Right lung (tissue), 2 donors: ENCODE measurements at regions not wholly inside any gene's neighbourhood (a gene's known extent, or its start where the extent isn't known, plus 50 kb on each side); places are given as distances from the start of the nearest gene placed in this dataset.

Experiments
- DNase-seq, 2 donors: peaks; one replicate each; pipeline ENCODE4 v3.0.0-alpha.2; 2013

DNA sequence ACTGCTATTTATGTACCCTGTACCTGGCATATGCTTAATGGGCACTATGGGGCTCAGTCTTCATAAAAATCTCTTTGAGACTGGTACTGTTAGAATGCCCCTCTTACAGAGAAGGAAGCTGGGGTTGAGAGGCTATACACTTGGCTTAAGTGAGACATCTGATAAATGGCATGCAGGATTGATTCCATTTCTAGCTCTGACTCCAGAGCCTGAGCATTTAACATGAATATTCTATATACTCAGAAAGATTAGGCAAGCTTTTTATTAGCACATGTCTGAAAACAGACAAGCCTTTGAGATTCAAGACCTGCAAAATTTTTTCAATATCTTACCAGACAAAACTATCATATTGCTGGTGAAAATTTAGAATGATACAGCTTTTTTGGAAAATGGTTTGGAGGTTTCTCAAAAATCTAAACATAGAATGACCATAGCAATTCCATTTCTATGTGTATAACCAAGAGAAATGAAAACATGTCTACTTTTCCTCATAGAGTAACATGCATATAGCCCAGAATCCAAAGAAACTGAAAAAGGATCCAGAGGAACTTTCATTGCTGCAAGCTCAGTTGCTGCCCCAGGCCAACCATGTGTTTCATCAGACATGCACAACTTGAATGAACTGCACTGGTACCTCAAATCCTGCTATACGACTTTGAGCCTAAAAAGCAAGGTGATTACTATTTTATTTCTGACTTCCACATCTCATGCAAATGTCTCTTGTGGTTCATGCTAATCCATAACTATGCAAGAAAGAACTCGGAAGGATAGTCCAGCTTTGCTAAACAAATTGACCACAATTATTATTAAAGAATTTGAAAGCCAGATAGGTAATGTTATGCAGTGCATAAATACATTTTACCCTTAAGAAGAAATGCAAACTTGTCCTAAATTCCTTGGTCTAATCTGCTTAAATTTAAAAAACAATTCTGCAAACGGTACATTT is 389.0 kb upstream of the GRIA1 start:
- DNase-seq, result no peak

DNA sequence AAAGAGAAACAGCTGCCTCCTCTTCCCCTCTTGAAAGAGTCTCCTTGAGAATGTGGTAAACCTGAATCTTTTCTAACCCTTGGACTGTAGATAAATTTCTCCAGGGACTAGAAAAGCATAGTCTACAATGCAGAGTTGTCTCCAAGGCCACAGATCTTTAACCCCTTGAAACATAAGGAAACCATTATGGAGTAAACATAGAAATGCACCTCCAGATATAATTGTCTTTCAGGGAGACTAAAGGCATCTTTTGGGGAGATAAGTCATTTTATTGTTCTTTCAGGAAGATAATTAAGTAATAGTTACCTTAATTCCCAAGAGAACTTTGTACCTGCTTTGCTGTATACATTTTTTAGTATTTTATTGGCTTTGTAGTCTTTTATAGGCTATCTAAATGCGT is 373.6 kb upstream of the GRIA1 start:
- DNase-seq, result no peak

DNA sequence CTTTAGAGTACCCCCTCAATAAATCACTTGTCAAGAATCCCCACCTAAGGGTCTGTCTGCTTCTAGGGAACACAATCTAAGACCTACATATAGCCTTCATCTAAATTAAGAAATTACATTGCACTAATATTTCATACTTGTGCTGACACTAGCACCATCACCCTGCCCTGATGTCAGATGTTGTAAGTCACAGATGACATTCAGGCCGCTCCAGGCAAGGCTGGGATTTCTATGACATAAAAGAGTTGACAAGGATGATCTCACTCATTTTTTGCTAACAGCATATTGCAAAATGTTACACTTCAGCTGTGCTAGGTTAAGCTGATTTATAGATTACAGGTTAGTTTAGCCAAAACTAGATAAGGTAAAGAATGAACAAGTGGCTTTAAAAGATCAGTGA is 372.5 kb upstream of the GRIA1 start:
- no peak for DNase-seq

DNA sequence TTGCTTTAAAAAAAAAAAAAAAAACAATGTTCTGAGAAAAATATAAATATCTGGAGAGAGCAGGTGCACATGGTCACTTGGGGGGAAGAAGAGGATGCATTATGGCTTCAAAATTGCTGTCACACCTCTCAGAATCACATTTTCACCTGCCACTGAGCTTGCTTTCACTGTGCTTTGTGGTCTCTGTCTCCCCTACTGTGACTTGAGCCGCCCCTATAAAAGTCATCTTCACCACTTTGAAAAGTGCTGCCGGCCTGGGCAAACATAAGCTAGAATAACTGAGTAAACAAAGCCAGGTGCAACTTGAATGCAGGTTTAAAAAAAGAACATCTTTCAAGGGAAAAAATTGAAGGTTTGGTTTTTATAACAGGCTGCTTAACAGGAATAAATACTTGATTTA is 368.1 kb upstream of the GRIA1 start:
- DNase-seq, result no peak

DNA sequence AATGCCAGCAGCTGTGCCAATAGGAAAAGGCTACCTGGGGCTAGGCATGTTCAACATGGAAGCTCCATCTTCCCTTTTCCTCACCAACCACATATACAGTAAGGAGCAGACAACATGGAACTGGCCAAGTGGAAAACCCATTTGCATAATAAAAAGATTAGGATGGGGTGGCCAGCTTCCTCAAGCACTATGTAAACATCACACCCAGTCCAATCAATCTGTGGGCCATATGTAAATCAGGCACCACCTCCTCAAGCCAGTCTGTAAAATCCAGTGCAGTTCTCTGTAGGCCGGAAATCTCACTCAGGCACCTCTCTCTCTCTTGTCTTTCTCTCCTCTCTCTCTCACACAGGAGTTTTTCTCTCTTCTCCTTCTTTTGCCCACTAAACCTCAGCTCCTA is 360.2 kb upstream of the GRIA1 start:
- no peak for DNase-seq

DNA sequence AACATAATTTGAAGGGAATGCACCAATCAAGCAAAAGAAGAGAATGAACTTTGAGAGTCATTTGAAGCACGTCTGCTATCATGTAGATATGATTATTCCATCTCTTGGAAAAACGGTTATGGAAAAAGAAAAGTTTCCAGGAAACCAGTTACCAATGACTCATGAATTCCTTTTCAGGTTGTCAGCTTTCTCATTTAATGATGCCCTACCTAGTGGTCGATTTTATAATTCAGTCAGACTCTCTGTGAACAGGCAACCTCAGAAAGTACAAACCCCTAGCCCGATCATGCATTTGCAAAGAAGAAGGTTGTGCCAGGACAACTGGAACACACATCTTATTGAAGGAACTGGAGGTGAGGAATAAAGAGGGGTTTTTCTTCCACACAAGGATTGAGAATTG is 355.1 kb upstream of the GRIA1 start:
- DNase-seq, result no peak

DNA sequence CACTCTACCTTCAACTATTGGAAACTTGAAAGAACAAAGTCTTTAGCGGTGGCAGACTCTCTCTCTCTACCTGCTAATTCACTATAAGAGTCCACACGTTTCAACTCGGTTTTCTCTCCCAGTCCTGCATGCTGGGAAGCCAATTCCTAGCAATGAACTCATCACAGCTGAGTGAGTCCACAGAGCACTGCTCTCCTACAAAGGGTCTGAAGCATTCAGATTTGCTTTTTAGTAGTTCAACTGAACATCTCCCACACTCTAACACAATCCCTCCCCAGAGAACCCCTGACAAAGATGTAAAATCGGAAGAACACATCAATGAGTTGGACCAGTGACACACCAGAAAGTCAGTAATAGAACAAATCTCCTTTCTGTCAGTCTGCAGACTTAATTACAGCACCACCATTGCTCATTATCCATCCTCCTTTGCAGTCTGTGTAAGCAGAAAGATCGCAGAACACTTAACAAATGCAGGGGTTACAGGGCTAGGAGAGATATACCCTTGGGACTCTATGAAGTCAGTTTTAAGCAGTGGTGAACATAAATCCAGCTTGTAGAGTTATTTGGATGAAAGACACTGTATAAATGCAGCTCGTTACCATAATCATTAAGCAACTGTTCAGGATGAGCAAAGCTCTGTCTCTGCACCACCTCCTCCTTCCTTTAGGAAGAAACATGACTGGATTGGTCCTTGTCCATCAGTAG is 353.4 kb upstream of the GRIA1 start:
- no peak for DNase-seq

DNA sequence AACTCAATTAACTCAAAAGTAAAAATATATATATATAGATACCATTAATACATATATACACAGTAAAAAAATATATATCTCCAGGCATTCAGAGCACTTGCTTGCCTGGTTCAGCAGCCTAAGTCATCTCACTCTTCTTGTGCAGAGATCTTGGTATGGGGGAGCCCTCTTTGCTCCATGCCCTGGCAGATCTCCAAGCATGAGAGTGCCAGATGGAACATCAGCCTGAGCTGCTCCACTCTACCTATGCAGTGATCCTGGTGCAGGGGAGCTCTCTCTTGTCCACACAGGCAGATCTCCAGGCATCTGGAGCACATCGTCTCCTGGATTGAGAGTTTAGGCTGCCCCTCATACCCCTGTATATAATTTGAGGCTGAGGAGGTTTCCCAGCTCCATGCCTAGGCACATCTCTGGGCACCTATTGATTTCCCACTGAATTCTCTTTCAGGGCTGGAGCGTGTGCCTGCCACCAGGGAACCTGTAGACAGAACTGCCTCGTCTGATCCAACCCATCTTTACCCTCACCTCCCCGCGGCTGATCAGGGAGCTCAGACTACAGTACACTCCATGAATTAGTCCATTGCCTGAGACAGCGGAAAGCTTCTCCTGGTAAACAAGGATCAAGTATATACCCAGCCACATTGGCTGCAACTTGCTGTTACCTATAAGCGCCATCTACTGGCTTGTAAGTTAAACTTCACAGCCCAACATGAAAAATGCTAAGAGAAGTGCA is 342.4 kb upstream of the GRIA1 start:
- peak; percentile 5 to 6 for DNase-seq

DNA sequence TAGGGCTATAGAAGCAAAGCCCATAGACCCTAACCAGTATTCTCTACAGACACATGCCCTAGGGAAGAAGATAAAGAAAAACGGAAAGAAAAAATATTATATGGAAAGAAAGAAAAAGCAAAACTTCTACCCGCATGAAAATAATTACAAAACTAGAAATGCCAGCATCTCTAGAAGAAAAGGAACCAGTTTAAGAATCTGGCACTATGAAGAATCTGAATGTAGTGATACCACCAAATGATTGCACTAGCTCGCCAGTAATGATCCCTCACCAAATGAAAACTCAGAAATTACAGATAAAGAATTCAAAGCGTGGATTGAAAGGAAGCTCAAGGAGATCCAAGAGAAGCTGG is 341.9 kb upstream of the GRIA1 start:
- no peak for DNase-seq

DNA sequence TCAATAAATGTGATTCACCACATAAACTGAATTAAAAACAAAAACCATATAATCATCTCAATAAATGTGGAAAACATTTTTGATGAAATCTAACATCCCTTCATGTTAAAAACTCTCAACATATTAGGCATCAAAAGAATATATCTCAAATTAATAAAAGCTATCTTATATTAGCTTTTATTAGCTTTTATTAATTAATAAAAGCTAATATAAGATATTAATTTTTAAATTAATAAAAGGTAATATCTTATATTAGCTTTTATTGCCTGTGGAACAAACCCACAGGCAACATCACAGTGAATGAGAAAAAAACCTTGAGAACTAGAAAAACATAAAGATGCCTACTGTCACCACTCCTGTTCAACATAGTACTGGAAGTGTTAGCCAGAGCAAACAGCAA is 338.9 kb upstream of the GRIA1 start:
- DNase-seq, result no peak

DNA sequence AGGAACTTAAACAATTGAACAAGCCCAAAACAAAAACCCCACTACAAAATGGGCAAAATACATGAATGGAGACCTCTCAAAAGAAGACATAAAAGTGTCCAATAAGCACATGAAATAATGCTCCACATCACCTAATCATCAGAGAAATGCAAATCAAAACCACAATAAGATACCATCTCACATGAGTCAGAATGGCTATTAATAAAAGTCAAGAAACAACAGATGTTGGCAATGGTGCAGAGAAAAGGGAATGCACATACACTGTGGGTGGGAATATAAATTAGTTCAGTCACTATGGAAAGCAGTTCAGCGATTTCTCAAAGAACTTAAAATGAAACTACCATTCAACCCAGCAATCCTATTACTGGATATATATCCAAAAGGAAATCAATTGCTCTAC is 337.4 kb upstream of the GRIA1 start:
- DNase-seq, result no peak

DNA sequence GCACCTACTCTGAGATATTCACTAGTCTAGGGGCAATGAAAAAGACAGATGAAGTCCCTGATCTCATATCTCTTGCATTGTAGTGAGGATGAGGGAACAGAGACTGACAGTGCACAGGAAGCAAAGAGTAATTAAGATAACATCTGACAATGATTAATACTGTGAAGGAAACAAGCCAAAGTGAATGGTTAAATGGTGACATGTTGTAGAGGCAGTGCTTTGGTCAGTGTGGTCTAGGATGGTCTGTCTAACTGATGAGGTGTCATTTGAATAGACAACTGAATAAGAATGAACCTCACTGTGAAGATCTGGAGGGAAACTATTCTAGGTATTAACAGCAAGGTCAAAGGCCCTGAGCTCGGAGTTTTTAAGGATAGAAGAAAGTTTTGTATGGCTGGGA is 333.3 kb upstream of the GRIA1 start:
- no peak for DNase-seq

DNA sequence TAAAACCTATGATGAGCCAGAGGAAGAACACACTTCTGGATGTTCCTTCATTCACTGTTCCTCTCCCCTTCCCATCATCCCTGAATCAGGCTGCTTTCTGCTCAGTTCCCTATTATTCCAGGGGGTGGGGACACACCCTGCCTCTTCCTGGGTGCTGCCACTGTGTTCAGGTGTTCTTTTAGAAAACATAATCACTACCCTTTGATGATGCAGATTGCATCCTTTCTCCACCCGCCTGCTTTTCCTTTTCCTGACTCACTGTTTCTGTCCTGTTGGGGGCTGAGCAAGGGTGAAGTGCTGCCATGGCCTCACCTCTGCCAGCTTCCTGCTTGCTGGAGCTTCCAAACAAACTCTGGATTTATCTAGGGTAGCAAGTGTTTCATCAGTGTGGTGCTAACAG is 331.9 kb upstream of the GRIA1 start:
- no peak for DNase-seq

DNA sequence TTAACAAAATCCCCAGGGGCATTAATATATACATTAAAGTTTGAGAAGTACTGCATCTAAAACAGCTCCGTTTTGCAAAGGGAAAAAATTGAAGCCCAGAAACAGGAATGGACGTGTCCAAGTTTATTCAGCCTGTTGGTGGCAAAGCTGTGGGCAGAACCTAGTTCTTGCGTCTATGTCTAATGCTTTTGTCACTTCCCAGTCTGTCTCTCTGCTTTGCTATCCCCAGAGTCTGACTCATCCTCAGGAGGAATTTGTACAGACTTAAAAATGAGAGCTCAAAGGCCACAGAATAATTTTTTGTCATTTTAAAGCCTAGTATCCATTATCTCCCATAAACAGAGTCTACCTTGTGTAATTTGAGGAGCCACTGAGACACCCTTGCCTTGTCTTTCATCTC is 330.9 kb upstream of the GRIA1 start:
- no peak for DNase-seq

DNA sequence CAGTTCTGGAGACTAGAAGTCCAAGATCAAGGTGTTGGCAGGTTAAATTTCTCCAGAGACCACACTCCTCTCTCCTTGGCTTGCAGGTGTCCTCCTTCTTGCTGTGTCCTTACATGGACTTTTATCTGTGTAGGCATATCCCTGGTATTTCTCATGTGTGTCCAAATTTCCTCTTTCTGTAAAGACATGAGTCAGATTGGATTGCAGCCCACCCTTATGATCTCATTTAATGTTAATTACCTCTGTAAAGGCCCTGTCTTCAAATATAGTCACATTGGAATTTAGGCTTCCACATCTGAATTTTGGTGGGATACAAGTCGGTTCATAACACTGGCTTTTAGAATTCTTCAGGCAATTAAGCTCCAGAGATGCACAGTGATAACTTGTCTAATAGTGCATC is 322.2 kb upstream of the GRIA1 start:
- DNase-seq, result no peak

DNA sequence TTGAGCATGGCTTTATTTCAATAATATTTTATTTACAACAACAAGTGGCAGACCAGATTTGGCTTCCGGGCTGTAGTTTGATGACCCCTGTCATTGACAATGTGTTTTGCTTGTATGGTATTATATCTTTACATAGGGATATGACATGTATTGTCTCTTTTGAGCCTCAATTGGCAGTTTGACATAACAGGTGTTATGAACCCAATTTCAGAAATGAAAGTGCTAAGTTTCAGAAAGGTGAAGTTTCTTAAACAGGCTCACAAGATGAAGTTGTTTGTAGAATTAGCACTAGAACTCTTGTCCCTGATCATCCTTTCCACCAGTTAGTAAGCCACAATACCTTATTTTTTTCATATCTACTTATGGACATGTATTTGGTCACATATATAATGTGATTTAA is 303.0 kb upstream of the GRIA1 start:
- DNase-seq, result no peak

DNA sequence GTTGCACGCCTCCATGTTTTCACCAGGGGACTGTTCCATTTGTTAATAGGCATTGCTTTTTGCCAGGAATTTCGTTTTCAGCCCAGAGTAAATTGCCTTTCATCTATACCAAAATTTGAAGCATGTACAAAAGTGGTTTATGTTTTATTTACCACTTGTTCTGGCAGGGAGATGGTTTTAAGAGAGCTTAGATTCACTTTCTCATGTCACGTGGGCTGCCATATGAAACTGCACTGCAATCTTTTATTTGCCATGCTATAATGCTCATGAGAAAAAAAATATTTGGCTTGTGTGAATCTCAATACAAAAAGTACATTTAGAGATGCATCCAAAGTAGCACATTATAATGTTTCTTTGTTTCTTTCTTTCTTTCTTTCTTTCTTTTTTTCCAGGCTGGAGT is 284.1 kb upstream of the GRIA1 start:
- no peak for DNase-seq

DNA sequence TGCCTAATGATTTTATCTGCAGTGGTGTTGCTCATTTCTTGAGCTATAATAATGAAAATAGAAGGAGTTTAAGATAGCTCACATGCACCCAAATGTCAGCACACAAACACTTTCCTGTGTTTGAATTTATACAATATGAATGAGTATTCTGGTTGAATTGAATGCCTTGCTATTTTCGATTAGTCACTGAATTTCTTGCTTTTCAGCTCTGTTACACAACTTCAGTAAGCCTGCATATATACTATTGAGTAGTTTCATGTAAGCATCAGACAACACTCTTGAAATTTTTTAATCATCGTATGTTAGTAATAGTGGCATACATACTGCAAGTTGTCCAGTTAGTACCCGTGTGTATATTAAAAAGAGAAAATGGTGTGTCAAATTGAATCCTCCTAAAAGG is 281.5 kb upstream of the GRIA1 start:
- DNase-seq, result no peak

DNA sequence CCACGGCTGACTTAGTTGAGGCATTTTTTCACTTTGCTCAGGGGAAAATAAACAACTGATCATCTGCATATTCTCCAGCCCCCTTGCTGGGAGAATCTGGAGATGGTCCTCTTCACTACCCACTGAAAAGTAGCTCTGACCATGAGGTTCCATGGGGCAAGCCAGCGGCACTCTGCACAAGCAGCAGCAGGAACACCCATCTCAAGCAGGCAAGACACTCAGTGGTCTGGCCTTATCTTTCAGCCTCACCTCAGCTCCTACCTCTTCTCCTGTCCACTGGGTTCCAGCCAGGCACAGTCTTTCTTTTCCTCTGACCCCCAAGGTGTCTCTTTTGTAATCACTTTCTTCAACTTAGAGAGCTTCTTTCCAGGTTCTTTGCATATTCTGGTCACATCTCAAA is 280.8 kb upstream of the GRIA1 start:
- DNase-seq, result no peak

DNA sequence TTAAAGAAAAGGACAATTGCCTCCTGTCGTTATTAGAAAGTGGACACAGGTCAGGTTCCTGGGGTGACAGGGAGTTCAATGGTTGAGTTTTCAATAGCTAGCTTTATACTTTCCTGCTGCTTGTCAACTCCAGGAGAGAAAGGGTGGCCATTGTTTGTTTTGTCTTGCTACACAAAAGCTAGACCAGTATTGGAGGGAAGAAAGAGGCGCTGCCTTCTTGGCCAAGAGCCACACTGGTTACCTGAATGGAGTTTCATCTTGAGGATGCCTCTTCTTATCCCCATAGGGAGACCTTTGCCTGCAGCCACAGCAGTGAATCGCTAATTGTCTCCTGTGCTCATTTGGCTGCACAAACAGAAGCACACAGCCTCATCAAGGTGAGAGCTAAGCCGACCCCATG is 279.4 kb upstream of the GRIA1 start:
- DNase-seq, result no peak

DNA sequence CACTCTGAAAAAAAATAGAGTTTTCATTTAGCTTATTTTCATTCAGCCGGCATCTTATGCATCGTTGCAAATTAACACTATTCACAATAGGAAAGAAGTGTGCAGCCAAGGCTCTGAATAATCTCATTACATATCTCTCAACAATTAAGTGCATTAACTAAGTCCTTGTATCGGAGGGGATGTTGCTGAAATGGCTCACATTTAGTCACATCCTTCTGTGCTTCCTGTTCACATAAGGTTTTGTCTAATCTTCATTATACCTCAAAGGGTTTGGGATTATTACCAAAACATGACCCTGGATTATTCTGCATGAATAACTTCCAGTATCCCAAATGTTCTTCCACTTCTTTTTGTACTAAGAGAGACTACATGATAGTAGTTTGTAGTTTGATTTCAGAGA is 278.0 kb upstream of the GRIA1 start:
- DNase-seq, result no peak

DNA sequence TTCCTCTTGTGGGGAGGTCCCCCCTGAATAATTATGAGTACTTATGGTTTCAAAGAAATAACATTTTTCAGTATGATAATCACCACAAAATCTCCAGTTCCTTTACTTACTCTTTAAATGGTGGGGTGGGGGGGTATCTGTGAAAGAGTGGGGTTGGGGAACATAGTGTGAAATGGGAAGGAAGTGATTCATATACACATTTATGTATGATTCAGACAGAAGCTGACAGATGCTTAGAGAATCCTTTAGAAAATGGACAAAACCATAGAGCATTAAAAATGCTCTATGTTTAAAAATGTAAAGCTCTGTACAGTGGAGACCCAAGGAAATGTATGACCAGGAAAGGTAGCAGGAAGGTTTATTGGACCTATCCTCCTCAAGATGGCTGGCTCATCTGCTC is 267.5 kb upstream of the GRIA1 start:
- no peak for DNase-seq

DNA sequence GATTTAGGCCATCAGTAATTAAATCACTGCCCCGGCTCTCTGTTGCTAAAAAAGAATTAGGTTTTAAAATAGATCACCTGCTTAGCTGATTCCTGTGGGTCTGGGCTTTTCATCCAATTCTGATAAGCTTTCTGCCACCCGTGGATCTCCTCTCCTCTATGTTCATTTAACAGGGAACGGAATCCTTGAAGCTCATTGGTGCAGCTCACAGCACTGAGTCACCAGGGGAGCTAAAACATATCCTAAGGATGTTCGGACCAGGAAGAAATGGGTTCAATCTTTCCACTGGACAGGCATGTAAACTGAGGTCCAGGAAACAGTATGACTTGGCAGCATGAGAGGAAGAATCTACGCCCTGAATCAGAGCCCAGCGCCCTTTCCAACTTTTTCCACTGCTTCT is 267.1 kb upstream of the GRIA1 start:
- no peak for DNase-seq
